HCEC 1CT (cell line): ENCODE measurements at regions not wholly inside any gene's neighbourhood (a gene's known extent, or its start where the extent isn't known, plus 50 kb on each side); places are given as distances from the start of the nearest gene placed in this dataset.
A peak's percentile ranks its signal among the peaks of the same experiment; 100 is the strongest.
"Not testable (repeated sequence)": the region's sequence is repeated elsewhere in the genome, so short reads cannot be mapped to it uniquely, and the experiment has no call there.

Experiments
- DNase-seq: peaks from one replicate; pipeline ENCODE4 v3.0.0-alpha.2; 2017

DNA sequence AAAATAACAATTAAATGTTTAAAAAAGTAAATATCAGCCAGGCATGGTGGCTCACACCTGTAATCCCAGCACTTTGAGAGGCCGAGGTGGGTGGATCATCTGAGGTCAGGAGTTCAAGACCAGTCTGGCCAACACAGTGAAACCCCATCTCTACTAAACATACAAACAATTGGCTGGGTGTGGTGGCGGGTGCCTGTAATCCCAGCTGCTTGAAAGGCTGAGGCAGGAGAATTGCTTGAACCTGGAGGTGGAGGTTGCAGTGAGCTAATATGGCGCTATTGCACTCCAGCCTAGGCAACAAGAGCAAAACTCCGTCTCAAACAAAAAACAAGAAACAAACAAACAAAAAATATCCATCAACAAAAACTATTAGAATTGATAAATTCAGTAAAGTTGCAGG is 77.5 kb downstream of the SNX5 start:
- not testable (repeated sequence) for DNase-seq

DNA sequence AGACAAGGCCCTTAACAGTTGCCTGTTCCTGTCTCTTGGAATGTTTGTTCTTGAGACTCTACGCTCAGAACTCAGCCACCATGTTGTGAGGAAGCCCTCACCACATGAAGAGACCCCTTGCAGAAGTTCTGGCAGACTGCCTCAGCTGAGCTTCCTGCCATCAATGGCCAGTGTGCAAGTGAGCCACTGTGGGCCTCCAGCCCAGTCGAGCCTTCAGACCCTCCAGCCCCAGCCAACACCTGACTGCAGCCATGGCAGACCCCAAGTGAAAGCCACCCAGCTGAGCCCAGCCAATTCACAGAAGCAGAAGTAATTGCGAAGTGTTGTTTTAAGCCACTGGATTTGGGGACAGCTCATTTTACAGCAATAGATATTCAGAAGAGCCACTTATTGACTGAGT is 78.3 kb downstream of the SNX5 start:
- no peak for DNase-seq

DNA sequence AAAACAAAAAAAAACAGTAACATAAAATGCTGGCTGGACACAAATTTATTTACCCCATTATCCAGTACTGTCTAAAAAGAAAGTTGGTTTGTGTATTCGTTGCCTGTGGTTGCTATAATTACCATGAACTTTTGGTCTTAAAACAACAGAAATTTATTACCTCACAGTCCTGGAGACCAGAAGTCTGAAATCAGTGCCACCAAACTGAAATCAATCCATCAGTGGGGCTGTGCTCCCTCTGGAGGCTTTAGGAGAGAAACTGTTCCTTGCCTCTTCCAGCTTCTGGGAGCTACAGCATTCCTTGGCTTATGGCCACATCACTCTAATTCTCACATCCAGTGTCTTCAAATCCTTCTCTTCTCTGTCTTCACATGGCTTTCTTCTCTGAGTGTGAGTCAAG is 79.4 kb downstream of the SNX5 start:
- DNase-seq, result peak; percentile 53

DNA sequence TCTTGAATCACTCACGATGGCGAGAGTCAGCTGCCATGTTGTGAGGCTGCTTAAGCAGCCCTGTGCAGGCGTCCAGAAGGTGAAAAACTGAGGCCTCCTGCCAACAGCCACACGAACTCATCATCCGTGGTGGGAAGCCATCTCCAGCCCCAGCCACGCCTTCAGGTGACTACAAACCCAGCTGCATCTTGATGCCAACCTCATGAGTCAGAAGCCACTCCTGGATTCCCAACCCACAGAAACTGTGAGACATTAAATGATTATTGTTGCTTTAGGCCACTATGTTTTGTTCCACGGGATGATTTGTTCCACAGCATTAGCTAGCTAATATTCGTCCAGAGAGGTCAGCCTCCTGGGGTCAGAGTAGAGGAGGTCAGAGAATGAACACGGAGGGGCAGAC is 80.5 kb downstream of the SNX5 start:
- DNase-seq, result no peak

DNA sequence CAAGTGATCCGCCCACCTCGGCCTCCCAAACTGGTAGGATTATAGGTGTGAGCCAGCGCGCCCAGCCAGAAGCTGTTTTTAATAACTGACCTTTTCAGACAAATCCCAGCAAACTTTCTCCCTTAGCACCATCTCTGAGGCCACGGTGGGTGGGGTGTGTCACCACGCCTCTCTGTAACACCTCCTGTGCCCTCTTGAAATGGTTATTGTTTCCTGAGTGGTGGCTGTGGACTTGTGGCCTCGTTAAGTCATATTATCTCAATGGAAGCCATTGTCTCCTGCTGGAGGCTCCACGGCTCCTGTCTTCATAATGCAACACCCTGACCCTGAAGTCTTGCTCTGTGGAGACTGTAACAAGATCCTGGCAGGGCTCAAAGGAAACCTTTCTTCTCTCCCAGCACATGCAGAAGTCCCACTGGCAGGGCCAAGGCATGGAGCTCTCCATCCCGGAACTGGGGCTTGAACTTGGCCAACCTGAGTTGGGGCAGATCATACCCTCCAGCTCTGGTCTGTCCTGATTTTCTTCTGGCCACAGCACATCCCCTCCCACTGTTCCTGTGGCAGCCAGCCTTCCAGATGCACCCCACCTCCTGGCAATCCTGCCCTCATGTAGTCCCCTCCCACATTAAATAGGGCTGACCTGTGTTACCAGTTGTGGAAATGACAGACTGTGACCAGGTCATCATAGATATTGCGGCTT is 81.1 kb downstream of the SNX5 start:
- DNase-seq, result no peak

DNA sequence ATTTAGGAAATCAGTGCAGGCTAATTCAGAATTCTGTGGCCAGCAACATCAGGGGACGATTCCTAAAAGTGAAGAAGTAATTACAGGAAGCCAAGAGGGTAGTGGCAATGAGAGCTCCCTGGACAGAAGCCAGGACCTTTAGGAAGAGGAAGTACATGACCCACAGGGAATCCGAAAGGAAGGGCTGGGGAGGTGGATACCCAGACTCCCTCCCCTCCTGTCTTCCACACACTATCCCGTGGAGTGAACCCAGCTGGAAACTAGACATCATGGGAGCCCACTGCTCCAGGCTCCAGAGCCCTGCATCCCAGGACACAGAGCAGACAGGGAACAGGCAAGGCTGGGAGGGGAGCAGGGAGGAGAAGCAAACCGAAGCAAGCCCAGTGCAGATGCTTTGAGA is 83.0 kb downstream of the SNX5 start:
- DNase-seq, result no peak

DNA sequence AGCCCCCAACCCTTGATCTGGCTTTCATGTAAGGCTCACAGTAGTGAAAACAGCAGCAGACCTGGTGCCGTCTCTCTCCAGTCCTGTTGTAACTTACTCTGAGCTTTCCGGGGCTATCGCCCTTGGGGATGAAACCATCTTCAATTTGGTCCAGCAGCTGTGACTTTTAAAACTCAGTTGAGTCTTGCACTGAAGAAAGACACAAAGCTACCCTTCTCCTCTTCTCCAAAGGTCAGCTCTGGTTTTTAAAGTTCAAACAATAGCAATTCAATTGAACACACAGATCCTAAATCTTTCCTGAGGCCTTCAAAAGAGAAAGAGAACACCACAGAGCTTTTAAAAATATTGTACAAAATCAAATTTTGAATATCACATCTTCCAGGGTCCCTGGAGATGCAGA is 83.5 kb downstream of the SNX5 start:
- DNase-seq, result no peak

DNA sequence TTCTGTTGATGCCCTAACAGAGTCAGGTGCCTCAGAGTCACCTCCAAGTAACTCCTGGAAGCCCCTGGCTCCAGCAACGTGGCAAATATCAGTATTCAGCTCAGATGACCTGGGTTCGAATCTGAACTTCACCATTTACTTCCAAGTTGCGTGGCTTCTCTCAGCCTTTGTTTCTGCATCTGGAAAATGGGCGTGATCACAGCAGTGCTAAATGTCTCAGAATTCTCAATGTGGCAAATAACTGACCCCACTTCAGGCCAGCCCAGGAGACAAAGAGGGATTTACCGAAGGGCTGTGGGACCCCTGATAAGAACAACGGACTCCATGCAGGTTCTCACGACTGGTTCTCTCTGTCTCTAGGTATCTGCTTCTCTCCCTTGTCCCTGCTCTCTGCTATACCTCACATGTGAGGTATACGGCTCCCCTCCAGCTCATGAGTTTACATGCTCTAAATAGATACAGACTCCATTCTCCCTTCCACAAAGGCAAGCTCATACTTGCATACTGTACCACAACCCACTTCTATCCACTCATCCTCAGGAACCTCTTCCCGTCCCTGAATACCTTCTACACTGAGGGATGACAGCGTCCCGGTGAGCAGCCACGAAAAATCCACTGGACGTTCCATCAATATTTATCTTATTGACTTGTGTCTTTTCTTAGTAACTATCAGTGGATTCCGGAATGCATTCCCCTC is 84.1 kb downstream of the SNX5 start:
- no peak for DNase-seq

DNA sequence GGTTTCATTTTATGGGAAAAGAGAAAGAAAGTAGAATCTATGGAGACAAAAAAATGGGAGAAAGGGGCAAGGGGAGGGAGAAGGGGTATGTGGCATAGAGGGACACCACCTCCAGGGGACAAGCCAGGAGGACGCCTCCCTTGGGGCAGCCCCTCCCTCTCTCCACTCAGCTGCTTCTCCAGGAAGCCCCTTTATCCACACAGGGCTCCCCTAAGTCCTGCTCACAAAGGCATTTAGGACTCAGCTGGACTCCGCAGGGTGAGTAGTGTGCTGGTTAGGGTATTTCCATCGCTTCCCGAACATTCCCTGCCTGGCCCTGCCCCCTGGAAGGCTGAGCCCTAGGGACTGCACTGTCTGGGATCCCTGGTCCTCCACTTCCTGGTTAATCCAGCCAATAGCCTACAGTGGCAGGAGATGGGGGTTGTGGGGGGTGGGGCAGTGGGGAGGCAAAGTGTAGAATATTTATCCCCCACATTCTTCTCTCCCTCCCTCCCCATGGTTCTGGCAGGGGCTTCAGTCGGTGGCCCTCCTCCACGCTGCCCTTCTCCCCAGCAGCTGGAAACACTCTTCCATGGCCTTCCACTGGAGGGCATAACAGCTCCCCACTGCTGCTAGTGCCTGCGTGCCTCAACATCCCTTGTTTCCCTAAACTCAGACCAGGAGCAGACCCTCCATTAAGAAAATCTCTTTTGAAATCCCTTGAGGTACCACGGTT is 84.8 kb downstream of the SNX5 start:
- no peak for DNase-seq

DNA sequence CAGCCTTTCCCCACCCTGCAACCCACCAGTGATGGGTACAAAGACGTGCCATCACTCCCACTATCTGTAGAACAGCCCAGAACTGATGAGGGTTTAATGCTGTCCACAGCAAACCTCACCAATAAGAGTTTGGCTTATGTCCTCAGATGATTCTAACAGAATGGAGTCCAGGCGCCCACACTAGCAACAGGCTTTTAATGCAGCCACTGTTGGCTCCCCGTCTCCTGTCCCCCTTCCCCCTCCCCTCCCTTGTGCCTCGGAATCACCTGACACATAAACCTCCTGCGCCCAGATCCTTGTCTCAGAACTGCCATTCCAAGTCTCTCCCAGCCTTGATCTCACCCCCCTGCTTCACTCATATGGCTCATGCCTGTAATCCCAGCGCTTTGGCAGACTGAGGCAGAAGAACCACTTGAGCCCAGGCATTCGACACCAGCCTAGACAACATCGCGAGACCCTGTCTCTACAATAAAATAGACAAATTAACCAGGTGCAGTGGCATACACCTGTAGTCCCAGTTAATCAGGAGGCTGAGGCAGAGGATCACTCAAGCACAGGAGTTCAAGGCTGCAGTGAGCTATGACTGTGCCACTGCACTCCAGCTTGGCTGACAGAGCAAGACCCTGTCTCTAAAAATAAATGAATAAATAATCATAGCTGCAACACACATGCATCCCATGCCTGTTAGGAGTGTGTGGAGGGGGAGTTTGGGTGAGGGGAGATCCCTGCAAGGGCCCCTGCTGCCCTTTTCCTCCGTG is 85.6 kb downstream of the SNX5 start:
- no peak for DNase-seq

DNA sequence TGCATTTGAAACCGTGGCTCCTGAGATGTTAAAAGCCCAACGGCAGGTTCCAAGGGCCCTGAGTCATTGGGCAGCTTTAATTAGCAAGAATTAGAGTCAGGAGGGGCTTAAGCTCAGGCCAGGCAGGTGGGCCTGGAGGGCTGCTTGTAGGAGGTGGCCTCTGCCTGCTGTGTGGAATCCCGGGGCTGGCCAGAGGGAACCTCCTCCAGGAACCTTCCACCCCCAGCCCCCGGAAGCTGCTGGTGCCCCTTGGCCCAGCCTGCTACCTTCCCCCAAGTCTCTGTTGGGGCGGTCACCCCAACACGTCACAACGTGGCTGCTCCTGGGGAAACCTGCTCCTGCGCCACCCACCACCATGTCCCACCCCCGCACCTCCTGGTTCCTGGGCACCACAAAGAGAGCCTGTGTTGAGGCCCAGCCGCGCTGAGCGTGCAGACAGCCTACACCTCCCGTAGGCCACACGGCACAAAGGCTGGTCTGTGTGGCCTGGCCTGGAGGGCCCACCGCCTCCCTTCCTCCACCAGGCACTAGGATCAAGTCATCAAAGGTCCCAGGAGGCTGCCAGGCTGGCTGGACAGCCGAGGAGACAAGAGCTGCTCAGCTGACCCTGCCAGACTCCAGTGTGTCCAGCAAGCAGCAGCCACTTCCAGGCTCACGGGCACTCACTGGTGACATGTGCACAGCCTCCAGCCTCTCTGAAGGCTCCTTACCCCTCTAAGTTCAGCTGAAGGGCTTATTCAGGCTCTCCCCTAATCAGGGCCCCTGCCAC is 86.3 kb downstream of the SNX5 start:
- DNase-seq, result no peak

DNA sequence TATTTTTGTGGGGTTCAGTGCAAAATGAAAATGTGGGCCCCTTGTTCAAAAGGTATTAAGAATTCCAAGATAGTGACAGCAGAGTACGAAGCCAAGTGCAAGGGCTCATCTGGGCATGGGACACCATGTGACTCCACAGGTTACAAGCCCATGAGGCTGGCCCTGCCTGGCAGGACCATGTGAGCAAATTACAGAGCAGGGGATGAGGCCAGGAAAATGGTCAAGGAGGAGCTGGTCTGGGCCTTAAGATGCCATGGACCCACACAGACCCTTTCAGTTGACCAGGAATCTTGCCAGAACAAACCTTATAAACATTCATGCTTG is 86.9 kb downstream of the SNX5 start:
- no peak for DNase-seq

DNA sequence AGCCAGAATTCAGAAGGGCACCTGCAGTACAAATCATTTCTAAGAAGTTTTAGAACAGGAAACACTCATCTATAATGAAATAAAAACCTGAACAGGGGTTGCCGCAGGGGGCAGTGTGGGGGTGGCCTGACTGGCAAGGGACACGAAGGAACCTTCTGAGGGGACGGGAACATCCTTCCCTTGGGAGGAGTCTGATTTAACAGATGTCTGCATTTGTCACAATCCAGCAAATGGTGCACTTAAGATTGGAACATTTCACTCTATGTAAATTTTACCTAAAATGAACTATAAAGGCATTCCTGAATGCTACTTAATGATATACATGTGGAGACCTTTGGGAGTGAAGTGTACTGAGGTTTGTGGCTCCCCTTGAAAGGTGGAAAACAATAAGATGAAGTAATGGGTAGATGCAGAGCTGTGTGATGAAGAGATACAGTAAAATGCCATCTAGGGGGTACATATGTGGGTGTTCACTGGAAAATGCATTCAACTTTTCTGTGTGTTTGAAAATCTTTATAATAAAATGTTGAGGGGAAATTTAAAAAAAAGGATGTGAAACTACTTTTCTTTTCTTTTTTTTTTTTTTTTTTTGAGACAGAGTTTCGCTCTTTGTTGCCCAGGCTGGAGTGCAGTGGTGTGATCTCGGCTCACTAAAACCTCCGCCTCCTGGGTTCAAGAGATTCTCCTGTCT is 89.5 kb downstream of the SNX5 start:
- no peak for DNase-seq

DNA sequence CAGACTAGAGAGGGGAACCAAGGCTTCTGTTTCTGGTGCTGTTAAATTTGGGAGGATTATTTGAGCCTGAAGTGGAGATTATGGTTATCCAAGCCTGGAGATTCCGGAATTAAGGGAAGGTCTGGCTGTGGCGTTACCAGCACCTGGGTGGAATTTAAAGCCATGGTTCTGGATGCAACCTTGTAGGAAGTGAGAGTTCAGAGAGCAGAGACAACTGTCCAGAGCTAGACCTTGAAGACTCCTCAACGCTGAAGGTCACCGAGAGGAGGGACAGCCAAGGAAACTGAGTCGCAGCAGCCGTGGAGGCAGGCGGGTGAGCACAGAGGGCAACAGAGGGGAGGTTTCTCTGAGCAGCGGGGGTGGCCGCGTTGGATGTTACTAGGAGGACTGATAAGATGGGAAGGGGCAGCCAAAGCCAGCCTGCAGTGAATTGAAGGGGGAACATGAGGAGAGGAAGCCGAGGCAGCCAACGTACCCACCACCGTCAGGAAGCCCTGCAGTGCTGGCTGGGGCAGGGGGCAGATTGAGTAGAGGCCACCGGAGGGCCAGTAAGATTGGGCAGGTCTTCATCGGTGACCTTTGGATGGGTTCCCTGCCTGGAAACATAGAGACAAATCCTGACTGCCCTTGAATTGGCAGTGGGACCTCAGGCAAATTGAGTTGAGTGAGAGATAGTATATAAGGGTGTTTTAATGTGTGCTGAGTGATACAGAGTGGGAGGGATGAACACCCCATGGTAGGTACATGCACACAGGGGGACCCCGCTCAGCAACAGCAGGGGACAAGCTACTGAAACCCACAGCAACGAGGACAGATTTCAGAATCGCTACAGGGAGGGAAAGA is 90.3 kb downstream of the SNX5 start:
- no peak for DNase-seq

DNA sequence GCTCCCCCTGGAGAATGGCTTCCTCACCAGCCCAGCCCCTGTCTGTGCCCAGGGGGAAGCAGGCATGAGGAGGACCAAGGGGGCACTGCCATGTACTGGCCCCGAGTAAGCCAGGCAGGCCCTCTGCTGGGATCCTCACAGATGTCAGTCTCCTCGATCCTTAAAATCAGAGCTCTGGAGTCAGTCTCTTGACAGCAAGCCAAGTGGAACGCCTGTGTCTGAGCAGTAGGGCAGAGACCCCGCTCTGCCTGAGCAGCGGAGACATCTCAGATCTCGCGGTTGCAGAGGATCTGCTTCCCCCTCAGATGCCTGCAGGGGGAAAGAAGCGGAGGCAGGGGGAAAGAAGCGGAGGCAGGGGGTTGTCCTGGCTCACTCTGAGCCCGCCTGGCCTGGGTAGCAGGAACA is 92.6 kb downstream of the SNX5 start:
- DNase-seq, result no peak

DNA sequence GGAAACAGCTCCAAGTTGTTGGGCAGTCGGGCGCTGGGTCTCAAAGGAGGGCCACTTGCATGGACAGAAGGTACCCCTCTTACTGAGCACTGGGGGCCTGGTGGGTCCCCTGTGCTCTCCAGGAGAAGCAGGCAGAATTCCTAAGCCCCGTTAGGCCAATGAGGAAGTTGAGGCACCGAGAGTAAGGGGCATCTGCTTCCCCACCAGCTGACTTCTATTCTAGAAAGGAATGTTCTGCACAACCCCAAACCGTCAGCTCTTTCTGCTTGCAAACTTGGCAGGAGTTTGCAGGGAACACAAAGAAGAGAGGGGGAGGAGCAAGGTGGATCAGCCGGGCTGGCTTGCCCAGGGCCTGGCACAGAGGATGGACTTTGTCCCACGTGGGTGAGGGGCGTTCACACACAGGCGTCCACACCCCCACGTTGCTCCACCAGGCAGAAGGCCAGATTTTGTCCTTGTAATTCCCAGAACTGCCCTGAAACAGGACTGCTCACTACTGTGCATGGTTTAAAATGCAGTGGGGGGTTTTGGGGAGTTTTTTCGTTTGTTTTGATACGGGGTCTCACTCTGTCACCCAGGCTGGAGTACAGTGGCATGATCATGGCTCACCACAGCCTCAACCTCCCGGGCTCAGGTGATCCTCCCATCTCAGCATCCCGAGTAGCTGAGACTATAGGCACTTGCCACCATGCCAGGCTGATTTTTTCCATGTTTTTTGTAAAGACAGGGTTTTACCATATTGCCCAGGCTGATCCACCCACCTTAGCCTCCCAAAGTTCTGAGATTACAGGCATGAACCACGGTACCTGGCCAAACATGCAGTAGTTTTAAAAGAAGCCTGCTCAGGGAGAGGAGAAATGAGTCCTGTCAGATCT is 93.3 kb downstream of the SNX5 start:
- peak; percentile 18 for DNase-seq

DNA sequence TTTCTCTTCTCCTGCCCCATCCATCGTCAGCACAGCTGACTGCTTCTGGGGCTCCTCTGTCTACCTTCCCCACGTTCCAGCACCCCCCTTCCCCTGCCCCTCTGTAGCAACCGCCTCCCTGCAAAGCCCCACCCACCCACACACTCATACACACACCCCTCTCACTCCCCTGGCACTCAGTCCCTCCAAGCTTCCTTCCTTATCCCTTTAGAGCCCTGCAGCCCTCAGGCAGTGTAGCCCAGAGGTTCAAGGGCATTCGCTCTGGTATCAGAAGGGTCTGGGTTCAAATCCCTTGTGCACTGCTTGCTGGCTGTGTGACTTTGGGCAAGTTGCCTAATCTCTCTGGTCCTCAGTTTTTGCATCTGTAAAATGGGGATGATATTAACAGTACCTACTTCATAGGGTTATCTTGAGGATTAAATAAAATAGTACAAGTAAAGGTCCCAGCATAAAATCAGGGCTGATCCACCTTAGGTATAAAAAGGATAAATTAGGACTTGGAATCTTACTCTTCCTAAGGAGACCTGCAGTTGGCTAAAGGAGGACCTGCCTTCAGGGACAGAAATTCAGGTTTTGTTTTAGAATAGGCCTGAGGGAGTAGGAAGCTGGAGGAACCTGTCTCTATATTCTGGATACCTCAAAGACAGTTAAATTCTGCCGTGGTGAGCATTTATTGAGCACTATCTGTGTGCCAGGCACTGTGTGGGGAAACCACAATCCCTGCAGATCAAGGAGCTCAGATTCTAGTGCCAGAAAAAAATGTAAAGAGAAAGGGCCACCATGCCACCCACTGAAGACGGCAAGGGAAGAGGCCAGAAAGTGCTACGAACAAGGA is 94.1 kb downstream of the SNX5 start:
- no peak for DNase-seq

DNA sequence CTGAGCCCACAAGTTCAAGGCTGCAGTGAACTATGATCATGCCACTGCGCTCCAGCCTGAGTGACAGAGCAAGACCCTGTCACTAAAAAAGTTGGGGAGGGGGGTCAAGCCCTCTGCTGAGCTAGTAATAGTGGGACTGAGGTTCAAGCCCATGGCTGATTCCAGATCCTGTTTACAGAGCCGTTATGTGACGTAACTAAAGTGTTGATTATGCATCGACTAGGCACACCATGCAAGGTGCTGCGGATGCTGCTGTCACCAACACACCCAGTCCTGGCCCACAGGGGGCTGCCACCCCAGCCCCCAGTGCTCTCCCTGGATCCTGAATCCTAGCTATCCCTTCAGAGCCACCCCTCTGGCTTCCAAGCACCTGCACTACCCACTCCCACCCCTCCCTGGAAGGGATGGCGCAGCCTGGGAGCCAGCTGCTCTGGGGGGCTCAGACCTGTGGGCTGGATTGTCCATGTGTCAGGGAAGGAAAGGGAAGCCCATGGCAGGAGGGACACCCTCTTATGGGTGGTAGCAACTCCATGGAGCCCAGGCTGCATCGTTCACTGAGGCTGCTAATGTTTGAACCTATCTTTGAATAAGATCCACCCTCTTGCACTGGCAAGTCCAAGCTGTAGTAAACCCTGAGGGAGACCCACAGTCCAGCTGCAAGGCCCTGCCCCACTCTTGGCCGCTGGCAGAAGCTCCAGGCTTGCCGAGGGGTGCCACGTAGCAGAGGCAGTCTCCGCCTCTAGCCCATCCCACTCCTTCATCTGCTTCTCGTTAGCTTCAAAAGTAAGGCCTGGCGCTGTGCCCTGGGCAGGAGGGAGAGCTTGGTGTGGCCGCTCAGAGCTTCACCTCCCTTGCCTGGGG is 95.0 kb downstream of the SNX5 start:
- peak; percentile 88 for DNase-seq
